ENCODE measurements at regions not wholly inside any gene's neighbourhood (a gene's known extent, or its start where the extent isn't known, plus 50 kb on each side); places are given as distances from the start of the nearest gene placed in this dataset.
"Not testable (repeated sequence)": the region's sequence is repeated elsewhere in the genome, so short reads cannot be mapped to it uniquely, and the experiment has no call there.

DNA sequence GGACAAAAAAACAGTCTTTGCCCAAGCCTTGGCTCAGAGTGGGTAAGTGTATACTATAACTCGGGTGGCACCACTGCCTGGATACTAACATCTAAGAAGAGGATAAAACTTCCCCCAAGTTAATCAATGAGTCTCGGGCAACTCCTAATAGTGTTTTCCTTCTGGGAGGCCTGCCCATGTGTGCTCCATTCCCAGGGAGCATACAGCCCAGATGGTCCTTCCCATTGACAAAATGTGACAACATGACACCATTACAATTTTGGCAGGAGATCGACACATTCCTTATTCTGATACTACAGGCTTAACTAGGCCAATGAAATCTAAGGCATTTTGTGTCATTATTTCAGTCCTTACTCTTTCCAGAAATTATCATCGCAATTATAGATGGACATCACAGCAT is 52.7 kb upstream of the CRIM1 start:
- no peak for DNase-seq (ENCODE audit: low spot score)

DNA sequence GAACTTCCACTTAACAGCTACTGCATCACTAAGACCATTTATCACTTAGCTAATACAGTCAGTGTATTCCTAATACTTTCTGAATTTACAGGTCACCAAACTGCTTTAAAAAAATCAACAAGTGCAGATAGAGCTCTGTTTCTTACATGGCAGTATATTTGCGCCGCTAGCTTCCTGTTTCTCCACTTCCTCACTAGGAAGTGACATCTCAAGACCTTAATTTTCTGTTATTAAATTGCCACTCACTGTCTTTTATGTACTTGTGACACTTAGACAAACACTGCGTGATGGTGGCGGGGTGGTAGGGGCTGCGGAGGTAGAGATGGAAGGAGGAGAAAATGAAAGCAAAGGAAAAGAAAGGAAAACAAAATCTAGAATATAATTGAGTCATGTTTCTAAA is 53.7 kb upstream of the CRIM1 start:
- DNase-seq (ENCODE audit: low spot score) = no peak

DNA sequence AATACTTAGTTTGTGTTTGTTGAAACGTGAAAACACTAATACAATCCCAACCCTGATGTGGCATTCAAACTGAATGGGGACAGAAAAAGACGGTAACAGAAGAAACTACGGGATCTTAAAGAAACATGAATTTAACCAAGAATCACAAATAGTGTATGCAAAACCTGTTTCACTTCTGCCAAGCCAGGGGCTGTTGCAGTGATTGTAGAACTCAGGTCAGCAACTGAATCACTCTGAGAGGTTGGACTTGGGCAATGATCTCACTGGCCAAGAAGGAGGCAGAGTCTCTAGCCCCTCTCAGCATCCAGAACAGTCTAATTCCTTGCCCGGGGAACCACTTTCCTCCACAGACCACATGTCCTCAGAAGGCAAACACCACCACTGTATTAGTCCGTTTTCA is 54.9 kb upstream of the CRIM1 start:
- no peak for DNase-seq (ENCODE audit: low spot score)

DNA sequence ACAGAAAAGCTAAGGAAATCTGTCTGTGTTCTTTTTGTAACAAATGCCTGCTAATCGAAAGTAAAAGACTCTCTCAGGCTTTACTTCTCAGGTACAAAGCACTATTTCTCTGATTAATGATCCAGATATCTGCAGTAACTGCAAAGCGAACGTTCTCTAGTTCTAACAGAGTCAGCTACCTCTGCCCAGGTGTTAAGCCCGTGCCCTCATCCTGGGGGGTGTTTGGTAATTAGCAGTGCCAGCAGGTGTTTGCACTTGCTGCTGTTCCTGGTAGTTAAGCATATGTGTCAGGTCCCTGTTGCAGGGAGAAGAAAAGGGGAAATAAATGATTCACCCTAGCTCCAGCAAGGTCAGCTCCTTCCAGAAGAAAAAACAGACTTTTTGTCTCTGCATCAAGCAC is 58.8 kb upstream of the CRIM1 start:
- no peak for DNase-seq (ENCODE audit: low spot score)

DNA sequence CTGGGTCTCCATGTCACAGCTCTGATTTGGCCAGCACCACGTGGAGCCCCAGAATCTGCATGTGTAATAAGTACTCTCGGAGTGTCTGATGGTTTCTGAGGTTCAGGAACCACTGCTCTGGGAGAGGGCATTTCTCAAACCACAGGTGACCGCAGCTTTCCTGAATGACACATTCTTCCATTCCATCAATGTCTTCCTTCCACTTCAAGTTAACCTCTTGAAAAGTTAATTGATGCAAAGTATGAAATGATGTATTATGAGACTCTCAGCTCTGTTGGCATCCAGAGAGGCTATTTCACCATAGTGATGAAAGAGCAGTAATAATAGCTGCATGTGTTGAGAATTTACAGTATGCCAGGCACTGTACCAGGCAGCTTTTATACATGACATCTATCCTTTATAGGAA is 61.3 kb upstream of the CRIM1 start:
- DNase-seq (ENCODE audit: low spot score) = no peak

DNA sequence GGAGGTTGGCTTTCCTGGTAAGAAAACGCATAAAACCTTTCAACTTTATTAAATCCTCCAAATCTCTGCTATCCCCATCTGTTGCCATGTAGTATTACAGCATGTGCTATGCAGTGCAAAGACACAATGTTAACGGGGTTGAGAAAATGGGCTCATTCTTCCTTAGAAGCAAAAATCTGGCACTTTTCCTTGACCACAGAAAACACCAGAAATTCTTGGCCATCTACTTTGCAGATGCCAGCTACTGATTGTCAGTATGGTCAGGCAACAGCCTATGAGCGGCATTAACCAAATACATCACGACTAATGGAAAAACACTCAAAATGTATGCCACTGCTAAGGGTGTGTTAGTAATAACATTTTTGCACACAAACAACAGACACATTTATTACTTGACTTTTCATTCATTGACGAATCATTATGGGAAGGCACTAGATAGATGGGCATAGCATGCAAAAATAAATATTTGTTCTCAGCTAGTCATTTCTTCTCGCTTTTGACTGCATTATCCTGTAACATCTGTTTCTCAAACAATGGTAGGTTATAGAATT is 65.2 kb upstream of the CRIM1 start:
- DNase-seq (ENCODE audit: low spot score) = no peak

DNA sequence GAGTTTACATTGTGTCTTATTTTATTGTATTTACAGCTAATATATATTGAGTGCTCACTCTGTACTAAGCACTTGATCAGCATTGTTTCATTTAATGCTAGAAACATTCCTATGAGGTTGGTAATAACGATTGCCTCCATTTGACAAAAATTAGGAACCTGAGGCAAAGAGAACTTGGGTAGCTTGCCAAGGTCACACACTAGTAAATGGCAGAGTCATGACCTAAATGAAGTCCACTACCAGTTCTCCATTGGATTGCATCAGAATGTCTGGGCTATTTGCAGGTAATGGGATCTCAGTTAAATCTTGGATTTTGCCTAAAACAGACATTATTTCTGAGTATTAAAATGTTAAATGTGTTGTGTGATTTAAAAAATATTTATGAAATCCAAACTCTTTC is 65.8 kb upstream of the CRIM1 start:
- DNase-seq (ENCODE audit: low spot score) = no peak

DNA sequence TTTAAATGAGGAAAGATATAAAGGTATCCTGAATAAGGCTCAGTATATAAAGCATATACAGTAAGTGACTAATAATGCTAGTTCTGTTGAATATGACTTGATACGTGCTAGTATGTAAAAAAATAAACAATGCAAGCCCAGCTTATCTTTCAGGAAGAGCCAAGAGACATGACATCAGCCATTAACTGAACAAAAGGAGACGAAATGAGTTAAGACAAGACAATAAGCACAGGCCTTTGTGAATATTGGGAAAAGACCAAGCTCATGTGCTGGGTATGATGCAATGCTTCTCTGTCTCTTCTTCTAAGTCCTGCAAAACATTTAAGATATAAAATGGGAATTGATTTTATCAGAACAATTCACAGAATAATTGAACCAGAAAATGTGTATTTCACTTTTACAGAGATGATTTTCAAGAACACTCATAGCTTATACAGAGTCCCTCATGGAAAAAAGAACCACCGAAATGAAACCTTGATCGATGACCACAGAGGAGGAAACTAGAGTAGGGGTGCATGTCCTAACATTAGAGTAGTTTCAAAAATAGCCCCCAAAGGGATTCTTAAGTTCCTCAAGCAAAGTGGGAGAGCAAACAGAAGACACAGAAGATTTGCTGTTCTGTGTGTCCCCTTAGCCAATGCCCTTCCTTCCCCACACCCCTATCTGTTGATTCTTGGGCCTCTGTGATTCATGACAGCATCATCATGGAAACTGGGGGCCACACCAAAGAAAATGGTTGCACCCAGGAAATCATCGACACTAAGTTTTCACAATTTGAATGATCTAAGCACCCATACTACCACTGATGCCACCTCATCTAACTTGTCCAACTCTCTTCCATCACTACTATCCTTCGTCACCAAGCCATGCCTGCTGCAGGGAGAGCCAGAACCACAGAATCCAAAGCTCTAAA is 68.0 kb upstream of the CRIM1 start:
- DNase-seq (ENCODE audit: low spot score) = no peak

DNA sequence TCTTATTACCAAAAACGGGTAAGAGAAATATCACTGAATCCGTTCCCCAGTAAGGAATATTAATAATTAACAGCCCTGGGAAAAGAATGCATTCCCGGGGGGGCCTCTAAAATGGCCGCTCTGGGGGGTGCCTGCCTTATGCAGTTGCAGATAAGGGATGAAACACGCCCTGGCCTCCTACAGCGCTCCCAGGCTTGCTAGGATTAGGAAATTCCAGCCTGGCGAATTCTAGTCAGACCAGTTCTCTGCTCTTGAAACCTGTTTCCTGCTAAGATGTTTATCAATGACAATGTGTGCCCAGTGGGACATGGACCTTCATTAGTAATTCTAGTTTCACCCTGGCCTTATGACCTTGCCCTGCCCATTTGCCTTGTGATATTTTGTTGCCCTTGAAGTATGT is 76.1 kb upstream of the CRIM1 start:
- not testable (repeated sequence) for DNase-seq (ENCODE audit: low spot score)

DNA sequence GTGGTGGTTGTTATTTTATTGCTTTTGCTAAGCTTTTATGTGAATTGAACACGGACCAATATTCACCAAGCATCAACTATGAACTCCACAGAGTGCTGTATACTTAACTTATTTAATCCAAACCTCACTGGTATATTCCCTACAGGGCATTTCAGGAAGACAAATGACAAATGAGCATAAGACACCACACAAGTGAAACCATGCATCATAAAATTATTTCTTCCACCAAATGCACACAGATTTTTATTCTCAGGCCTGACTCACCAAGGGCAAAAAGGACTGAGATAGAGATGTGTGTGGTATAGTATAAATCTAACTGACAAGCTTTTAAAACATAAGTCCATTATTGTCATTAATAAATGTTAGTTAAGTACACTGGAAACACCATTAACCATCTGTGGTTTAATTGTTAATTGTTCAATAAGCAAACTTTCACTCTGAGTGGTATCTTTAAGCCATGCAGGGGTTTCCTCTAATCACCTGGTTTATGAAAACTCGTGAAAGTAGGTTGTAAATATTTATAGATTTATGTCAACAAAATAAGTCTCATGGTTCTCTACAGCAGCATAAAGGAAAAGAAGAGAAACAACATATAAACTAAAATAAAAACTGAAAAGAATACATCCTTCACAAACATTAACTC is 77.6 kb upstream of the CRIM1 start:
- DNase-seq (ENCODE audit: low spot score) = no peak

DNA sequence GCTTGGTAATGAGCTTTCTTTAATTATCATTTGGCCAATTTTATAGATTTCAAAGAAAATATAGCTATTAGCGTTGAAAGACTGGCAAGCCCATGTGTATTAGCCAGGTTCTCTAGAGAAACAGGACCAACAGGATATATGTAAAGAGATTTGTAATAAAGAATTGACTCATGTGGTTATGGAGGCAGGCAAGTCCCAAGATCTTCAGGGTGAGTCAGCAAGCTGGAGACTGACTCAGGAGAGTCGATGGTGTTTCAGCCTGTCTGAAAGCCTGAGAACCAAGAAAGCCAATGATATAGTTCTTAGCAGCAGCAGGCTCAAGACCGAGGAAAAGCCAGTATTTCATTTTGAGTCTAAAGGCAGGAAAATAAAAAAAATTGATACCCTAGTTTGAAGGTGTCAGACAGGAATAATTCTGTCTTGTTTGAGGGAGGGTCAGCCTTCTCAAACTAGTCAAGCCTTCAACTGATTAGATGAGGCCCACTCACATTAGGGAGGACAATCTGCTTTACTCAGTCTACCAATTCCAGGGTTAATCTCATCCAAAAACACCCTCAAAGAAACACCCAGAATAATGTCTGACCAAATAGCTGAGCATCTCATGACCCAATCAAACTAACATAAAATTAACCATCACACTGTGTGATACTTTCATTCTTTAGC is 78.3 kb upstream of the CRIM1 start:
- no peak for DNase-seq (ENCODE audit: low spot score)

DNA sequence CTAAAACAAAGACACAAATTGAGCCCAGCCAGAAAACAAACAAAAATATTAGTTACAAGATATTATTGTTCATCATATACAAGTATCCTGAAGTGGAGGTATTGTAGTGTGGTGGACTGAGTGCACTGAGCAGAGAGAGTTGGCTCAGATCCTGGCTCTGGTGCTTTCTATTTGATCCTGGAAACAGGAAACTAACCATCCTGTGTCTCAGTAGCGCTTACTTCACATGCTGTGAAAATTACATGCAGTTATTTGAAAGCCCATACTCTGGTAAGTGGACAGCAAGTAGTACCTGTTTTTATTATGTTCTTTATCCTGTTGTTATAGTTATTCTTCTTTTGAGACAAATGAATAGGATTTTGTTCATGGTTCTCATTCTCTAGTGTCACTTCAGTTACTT is 84.3 kb upstream of the CRIM1 start:
- DNase-seq (ENCODE audit: low spot score) = no peak

DNA sequence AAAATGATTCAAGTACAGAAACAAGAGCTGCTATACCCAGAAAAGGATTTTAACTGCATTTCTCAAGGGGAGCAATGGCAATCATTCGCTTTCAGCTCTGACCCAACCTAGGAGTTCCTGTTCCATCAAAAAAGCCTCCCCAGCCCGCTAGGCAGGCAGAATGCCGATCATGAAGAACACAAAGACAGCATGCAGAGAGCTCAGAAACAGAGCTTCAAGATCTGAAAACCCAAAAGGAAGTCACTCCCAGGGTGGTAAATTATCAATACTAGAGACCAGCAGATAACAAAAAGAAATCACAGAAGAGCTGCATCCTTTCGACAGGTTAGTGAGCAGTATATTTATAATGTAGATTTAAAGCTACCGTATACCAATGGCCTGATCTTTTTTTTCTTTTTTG is 84.8 kb upstream of the CRIM1 start:
- no peak for DNase-seq (ENCODE audit: low spot score)

DNA sequence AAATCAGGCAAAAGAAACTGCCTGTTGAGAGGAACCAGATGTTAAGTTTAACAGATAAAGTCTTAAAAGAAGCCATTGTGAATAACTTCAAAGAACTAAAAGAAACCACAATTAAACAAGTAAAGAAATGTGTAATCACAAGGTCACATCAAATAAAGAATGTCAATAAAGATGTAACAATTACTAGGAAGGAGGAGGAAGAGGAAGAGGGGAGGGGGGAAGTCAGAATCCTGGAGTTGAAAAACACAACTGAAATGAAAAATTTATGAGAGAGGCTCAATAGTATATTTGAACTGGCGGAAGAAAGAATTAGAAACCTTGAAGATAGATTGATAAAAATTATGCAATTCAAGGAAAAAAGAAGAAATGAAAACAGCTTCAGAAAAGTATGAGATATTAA is 88.4 kb upstream of the CRIM1 start:
- DNase-seq (ENCODE audit: low spot score) = no peak

DNA sequence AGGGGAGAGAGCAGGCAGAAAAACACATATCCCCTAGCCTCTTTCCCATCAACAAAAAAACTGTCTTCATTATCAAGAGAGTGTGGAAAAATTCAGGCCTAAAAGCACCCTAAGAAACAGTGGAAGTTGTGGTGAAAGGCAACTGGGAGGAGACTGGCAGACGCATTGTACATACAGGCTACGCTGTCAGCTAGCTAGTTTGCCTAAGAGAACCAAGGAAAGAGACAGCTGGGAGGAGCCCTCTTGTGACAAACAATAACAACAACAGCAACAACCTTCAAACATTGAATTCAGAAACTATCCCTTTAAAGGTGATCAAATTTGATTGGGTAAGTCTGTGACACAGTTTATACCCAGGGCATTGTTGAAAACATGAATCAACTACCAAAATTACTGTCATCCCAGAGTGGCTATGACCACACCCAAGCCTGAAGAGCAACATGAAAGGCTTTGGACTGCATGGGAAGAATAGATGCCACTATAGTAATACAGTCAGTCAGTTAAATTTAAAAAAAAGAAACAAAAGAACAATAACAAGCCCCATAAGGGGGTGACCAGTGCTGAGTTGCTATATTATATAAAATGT is 88.9 kb upstream of the CRIM1 start:
- DNase-seq (ENCODE audit: low spot score) = no peak

DNA sequence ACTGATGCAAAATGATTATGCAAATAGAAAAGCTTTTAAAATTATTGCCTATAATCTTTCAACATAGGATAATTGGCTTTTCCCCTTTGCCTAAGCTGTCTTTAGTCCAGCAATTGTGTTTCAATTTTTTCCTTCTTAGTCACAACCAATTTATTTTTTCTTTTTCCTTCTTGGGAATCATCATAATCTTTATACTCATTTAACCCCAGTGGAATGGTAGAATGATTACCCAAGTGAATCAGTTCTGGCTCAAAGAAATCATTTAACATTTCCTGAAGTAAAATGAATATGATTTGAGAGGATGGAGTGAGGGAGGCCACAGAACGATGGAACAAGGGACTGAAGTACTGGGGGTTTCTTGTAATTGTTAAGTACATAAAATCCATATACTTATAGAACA is 93.0 kb upstream of the CRIM1 start:
- DNase-seq (ENCODE audit: low spot score) = no peak

DNA sequence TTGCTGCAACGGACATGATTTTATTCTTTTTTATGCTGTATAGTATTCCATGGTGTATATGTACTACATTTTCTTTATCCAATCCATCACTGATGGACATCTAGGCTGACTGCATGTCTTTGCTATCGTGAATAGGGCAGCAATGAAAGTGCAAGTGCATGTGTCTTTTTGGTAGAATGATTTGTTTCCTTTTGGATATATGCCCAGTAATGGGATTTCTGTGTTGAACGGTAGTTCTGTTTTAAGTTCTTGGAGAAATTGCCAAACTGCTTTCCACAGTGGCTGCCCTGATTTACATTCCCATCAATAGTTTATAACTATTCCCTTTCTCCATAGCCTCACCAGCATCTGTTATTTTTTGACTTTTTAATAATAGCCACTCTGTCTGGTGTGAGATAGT is 99.7 kb upstream of the CRIM1 start:
- no peak for DNase-seq (ENCODE audit: low spot score)

DNA sequence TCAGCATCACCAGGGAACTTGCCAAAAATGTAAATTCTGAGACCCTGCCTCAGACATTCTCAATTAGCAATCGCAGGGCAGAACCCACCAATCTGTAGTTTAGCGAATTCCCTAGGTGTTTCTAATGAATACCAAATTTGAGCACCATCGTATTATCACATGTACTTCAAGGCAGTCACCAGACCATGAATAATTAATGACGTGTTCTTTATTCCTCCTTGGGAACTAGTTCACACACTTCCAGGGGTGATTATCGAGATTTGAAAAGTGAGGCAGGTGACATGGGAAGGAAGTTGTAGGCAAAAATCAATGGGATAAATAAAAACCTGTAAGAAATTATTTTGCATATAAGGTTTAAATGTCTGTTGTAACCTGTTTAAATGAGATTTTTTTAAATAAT is 102.5 kb upstream of the CRIM1 start:
- no peak for DNase-seq (ENCODE audit: low spot score)

DNA sequence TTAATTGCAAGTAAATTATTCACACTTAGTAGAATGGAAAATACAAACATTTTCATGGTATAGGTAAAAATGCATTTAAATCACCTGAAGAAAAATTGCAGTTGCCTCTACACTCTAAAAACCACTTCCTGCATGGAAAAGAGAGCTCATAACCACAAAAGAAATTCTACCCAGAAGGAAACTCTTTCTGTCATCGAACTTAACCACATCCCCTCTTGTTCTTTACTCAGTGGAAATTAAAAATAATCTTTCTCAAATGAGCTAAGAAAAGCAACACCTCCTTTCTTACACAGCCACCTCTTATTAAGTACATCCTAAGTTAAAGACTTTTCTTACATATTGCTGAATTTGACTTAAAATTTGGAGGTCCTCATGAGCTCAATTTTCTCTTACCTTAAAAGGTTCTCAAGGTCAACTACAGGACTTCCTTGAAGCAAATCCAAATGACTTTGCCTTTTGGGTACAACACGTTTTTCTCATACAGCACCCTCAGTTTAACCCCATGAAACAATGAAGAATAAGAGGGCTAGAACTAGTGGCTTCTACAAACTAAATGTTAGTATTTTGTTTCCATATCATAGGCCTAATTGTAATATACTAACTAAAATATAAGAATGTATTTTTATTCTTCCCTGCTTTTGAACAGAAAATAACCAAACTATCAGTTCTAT is 109.1 kb upstream of the CRIM1 start:
- no peak for DNase-seq (ENCODE audit: low spot score)

DNA sequence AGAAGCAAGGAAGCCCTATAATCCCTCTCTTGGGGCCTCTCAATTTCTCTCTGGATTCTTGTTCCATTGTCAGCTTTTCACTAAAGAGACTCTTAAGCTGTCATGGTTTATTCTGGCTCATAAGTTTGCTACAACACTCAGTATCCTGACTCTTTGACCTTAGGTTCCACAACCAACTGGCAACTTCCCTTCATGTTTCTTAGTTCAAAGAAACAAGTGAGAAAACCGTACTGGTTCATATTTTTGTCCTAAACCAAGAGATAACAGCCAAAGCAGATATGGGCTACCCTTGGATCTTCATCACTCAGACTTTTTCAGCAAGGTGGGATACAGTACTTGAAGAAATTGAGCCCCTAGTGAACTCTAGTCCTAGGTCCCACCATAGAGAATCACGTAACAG is 109.9 kb upstream of the CRIM1 start:
- no peak for DNase-seq (ENCODE audit: low spot score)

DNA sequence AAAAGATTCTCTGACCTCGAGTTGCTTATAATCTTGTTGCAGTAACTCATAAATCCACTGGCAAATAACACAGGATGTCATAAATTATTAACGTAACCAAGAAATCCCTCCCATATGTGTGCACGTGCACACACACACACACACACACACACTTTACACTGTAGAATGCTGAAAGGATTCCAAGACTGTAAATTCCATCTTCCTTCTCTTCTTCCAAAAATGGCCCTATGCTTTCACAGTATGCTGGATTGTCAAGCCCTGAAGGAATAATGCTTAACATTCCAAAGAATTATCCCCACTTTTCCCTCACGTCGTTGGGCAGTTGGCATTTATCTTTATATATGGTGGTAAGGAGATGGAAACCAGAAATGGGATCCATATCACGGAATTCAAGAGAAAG is 117.5 kb upstream of the CRIM1 start:
- no peak for DNase-seq (ENCODE audit: low spot score)

DNA sequence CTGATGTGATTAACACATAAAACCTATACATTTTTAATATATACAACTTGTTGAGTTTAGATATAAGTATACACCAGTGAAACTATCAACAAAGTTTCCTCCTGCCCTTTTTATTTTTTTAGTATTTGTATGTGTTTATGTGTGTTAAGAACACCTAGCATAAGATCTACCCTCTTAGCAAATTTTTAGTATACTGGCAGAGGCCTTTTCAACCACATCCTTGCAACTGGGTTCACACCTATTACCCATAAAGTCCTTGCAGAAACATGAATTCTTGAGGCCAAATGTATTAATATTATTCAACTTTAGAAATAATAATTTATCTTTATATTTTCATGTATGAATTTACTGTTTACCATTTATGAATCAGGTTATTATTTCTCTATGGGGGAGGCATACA is 119.7 kb upstream of the CRIM1 start:
- no peak for DNase-seq (ENCODE audit: low spot score)

Data from ureter (tissue), 1 donor.